Activated CD4-positive, alpha-beta T cell treated with anti-CD3 and anti-CD28 coated beads, Interleukin-2, amount 10 ng/mL, durations not matched to agents 24 days and 14 days (primary cell): ENCODE measurements at regions not wholly inside any gene's neighbourhood (a gene's known extent, or its start where the extent isn't known, plus 50 kb on each side); places are given as distances from the start of the nearest gene placed in this dataset.

ENCODE experiments used
- DNase-seq: peaks from one replicate; pipeline ENCODE4 v3.0.0; 2022
- H3K27ac Mint-ChIP-seq: one replicate; pipeline ENCODE4 v1.8.0; 2022; ENCODE audit warnings: mild to moderate bottlenecking, mixed read lengths
- H3K27me3 Mint-ChIP-seq: one replicate; pipeline ENCODE4 v1.8.0; 2022; ENCODE audit warnings: mixed read lengths
- H3K36me3 Mint-ChIP-seq: one replicate; pipeline ENCODE4 v1.8.0; 2022; ENCODE audit warnings: low read depth, mild to moderate bottlenecking, mixed read lengths
- H3K4me1 Mint-ChIP-seq: one replicate; pipeline ENCODE4 v1.8.0; 2021; ENCODE audit warnings: mixed read lengths
- H3K4me3 Mint-ChIP-seq: one replicate; pipeline ENCODE4 v1.8.0; 2022; ENCODE audit warnings: mild to moderate bottlenecking, moderate library complexity, mixed read lengths
- H3K9me3 Mint-ChIP-seq: one replicate; pipeline ENCODE4 v1.8.0; 2021; ENCODE audit warnings: mixed read lengths
- intact Hi-C: fragments of 100-400 bp; cut with micrococcal nuclease; formaldehyde crosslinking; loops from one replicate; pipeline ENCODE4 v1.15.1; 2023

DNA sequence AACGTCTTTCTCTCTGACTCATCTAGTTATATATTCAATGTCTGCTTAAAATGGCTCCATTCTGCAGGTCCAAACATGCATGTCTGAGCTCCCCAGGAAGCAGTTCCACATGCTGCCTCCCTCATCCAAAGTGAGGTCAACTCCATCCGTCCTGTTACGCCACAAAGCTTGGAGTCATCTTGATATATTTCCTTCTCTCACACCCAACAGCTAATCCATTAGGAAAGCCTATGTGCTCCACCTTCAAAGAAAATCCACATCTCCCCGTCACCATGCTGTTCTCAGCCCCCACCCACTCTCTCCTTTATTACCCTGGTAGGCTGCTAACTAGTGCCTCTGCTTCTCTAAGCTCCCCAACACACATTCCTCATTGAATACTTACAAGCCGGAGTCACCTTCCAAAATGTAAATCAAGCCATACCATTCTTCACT is 130.2 kb upstream of the SYNDIG1 start:
- H3K27me3 Mint-ChIP-seq: no peaks in the 10 kb centered on the region
- no peaks in the 10 kb centered on the region for H3K36me3 Mint-ChIP-seq
- no peak for DNase-seq
- intact Hi-C loops: no loop called here
- H3K27ac Mint-ChIP-seq: no peak overlapping the region
- peaks cover 5% of the 10 kb centered on the region for H3K9me3 Mint-ChIP-seq
- H3K4me1 Mint-ChIP-seq: peaks cover 11% of the 10 kb centered on the region
- no peak overlapping the region for H3K4me3 Mint-ChIP-seq

GRCh38 chr20:24337551-24337950 is 131.9 kb upstream of the SYNDIG1 start:
- H3K4me3 Mint-ChIP-seq: no peak overlapping the region

GRCh38 chr20:24337069-24337468 is 132.4 kb upstream of the SYNDIG1 start:
- H3K4me1 Mint-ChIP-seq: peaks cover 11% of the 10 kb centered on the region
- intact Hi-C loops: no loop called here
- no peaks in the 10 kb centered on the region for H3K36me3 Mint-ChIP-seq
- H3K27me3 Mint-ChIP-seq: peaks cover 2% of the 10 kb centered on the region
- H3K4me3 Mint-ChIP-seq: no peak overlapping the region
- no peak overlapping the region for H3K27ac Mint-ChIP-seq
- no peak for DNase-seq
- H3K9me3 Mint-ChIP-seq: peaks cover 5% of the 10 kb centered on the region

More at GRCh38 chr20:24337551-24337950, 131.9 kb upstream of the SYNDIG1 start:
- Mint-ChIP-seq H3K27me3 (peaks cover 2% of the 10 kb centered on the region), H3K27ac (peak overlapping the region; percentile 13), H3K36me3 (no peaks in the 10 kb centered on the region), H3K9me3 (peaks cover 5% of the 10 kb centered on the region), H3K4me1 (peaks cover 11% of the 10 kb centered on the region)
- intact Hi-C loops: no loop called here
- no peak for DNase-seq

- intact Hi-C loops: no loop called here
- DNase-seq: no peak
- peaks cover 2% of the 10 kb centered on the region for H3K27me3 Mint-ChIP-seq
- peaks cover 11% of the 10 kb centered on the region for H3K4me1 Mint-ChIP-seq
- no peaks in the 10 kb centered on the region for H3K9me3 Mint-ChIP-seq
- no peaks in the 10 kb centered on the region for H3K36me3 Mint-ChIP-seq
- no peak overlapping the region for H3K27ac Mint-ChIP-seq
- H3K4me3 Mint-ChIP-seq: no peak overlapping the region
Observed at GRCh38 chr20:24334830-24335229, 134.6 kb upstream of the SYNDIG1 start.

- Mint-ChIP-seq H3K9me3 (no peaks in the 10 kb centered on the region), H3K4me1 (peaks cover 10% of the 10 kb centered on the region), H3K4me3 (no peak overlapping the region), H3K36me3 (no peaks in the 10 kb centered on the region), H3K27ac (no peak overlapping the region), H3K27me3 (peaks cover 2% of the 10 kb centered on the region)
- intact Hi-C loops: no loop called here
- DNase-seq: no peak
Observed at GRCh38 chr20:24332956-24333355, 136.5 kb upstream of the SYNDIG1 start.

- H3K36me3 Mint-ChIP-seq: no peaks in the 10 kb centered on the region
- H3K4me1 Mint-ChIP-seq: peaks cover 2% of the 10 kb centered on the region
- H3K27ac Mint-ChIP-seq: no peak overlapping the region
- H3K27me3 Mint-ChIP-seq: peaks cover 2% of the 10 kb centered on the region
- DNase-seq: no peak
- intact Hi-C loops: no loop called here
- H3K9me3 Mint-ChIP-seq: no peaks in the 10 kb centered on the region
- no peak overlapping the region for H3K4me3 Mint-ChIP-seq
Observed at GRCh38 chr20:24331939-24332338, 137.5 kb upstream of the SYNDIG1 start.

DNA sequence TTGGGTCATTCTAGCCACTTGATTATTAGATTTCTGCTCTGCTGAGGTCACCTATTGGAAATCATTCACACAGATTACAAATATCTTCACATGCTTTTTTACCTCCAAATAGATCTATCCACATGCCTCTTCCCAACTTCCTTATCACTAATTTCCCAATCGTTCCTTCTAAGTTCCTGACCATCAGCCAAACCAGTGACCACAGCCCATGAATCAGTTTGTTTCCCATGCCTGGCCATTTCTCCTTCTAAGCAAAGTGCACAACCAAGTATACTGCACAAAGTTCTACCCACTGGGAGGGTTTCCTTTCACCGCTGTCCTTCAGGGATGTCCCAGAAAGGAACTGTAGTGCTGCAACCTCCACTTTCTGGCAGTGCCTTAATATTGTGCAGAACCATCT is 140.5 kb upstream of the SYNDIG1 start:
- Mint-ChIP-seq H3K4me3 (no peak overlapping the region), H3K27me3 (peaks cover 2% of the 10 kb centered on the region), H3K4me1 (peaks cover 2% of the 10 kb centered on the region), H3K27ac (no peak overlapping the region), H3K9me3 (no peaks in the 10 kb centered on the region), H3K36me3 (no peaks in the 10 kb centered on the region)
- intact Hi-C loops: no loop called here
- DNase-seq: no peak

DNA sequence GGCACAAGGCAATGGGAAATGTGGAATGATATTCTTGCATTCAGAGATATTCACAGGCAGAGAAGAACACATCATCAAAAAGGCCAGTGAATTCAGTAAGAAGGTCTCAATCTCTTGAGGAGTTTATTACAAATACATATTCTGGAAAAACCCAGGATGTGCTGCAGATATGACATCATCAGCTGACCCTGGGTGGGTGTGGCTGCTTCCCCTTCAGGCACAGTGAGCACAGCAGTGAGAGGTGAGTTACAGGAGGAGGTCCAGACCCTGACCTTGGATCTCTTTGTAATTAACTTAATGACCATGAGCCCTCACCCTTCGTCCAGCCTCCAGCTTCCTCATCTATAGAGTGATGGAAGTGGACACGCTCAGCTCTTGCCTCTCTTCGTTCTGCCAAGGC is 147.5 kb upstream of the SYNDIG1 start:
- Mint-ChIP-seq H3K27me3 (no peaks in the 10 kb centered on the region), H3K36me3 (no peaks in the 10 kb centered on the region), H3K4me3 (no peak overlapping the region), H3K9me3 (peaks cover 3% of the 10 kb centered on the region), H3K27ac (no peak overlapping the region), H3K4me1 (peaks cover 18% of the 10 kb centered on the region)
- no peak for DNase-seq
- intact Hi-C loops: no loop called here

- Mint-ChIP-seq H3K27me3 (no peaks in the 10 kb centered on the region), H3K9me3 (peaks cover 3% of the 10 kb centered on the region), H3K4me1 (peaks cover 19% of the 10 kb centered on the region), H3K27ac (no peak overlapping the region), H3K4me3 (peak overlapping the region; percentile 6), H3K36me3 (no peaks in the 10 kb centered on the region)
- peak; percentile 60 for DNase-seq
- intact Hi-C loops: no loop called here
Observed at GRCh38 chr20:24318569-24319352, 150.7 kb upstream of the SYNDIG1 start.

- Mint-ChIP-seq H3K27ac (no peak overlapping the region), H3K9me3 (peaks cover 3% of the 10 kb centered on the region), H3K4me3 (no peak overlapping the region), H3K27me3 (peaks cover 2% of the 10 kb centered on the region), H3K4me1 (peaks cover 19% of the 10 kb centered on the region), H3K36me3 (no peaks in the 10 kb centered on the region)
- DNase-seq: no peak
- intact Hi-C loops: no loop called here
Observed at GRCh38 chr20:24317224-24317623, 152.2 kb upstream of the SYNDIG1 start.

- H3K27me3 Mint-ChIP-seq: peaks cover 3% of the 10 kb centered on the region
- no peak overlapping the region for H3K4me3 Mint-ChIP-seq
- peaks cover 3% of the 10 kb centered on the region for H3K9me3 Mint-ChIP-seq
- DNase-seq: no peak
- no peaks in the 10 kb centered on the region for H3K36me3 Mint-ChIP-seq
- intact Hi-C loops: no loop called here
- H3K4me1 Mint-ChIP-seq: peaks cover 19% of the 10 kb centered on the region
- H3K27ac Mint-ChIP-seq: no peak overlapping the region
Observed at GRCh38 chr20:24316731-24317130, 152.7 kb upstream of the SYNDIG1 start.

GRCh38 chr20:24314053-24314452 is 155.4 kb upstream of the SYNDIG1 start:
- H3K4me3 Mint-ChIP-seq: no peak overlapping the region
- peaks cover 9% of the 10 kb centered on the region for H3K27me3 Mint-ChIP-seq
- H3K27ac Mint-ChIP-seq: no peak overlapping the region
- no peaks in the 10 kb centered on the region for H3K9me3 Mint-ChIP-seq
- intact Hi-C loops: no loop called here
- H3K36me3 Mint-ChIP-seq: no peaks in the 10 kb centered on the region
- peaks cover 17% of the 10 kb centered on the region for H3K4me1 Mint-ChIP-seq
- DNase-seq: no peak

- intact Hi-C loops: no loop called here
- peaks cover 11% of the 10 kb centered on the region for H3K27me3 Mint-ChIP-seq
- DNase-seq: no peak
- no peak overlapping the region for H3K4me3 Mint-ChIP-seq
- H3K9me3 Mint-ChIP-seq: no peaks in the 10 kb centered on the region
- peaks cover 3% of the 10 kb centered on the region for H3K4me1 Mint-ChIP-seq
- no peak overlapping the region for H3K27ac Mint-ChIP-seq
- no peaks in the 10 kb centered on the region for H3K36me3 Mint-ChIP-seq
Observed at GRCh38 chr20:24309596-24309995, 159.8 kb upstream of the SYNDIG1 start.

DNA sequence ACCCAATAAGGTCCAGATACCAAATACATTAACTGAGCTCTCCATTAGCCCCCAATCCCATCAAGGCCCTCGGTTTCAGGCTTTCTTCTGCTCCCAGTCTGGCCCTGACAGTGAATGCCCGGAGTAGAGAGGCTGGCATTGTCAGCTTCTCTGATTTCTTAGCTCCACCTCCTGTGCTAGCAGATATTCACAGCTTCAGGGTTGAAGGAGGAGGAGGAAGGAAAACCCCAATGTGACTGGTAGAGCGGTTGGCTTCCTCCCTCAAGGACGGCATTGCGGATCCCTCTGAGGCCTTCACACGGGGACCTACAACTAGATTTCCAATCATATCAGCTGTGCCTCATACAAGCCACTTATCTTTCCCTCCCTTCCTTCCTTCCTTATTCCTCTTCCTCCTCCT is 164.1 kb upstream of the SYNDIG1 start:
- H3K27me3 Mint-ChIP-seq: peaks cover 6% of the 10 kb centered on the region
- peaks cover 3% of the 10 kb centered on the region for H3K4me1 Mint-ChIP-seq
- no peak for DNase-seq
- H3K27ac Mint-ChIP-seq: no peak overlapping the region
- no peaks in the 10 kb centered on the region for H3K9me3 Mint-ChIP-seq
- intact Hi-C loops: no loop called here
- no peaks in the 10 kb centered on the region for H3K36me3 Mint-ChIP-seq
- no peak overlapping the region for H3K4me3 Mint-ChIP-seq

DNA sequence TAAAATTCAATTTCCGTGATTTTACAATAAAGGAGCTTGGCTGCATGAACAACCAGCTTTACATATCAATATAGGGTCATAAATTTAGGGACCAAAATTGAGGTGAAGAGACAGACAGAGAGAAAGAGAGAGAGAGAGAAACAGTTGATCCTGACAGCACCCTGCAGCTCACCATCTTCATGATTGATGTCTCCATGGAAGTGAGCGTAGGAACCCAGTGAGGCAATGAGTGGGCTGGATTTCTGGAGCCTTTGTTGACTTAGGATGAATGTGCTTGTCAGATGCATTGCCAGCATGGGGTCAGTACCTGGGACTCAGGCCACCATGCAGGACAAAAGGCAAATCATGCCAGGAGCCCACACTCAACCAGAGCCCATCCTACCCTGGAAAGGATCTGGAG is 165.1 kb upstream of the SYNDIG1 start:
- Mint-ChIP-seq H3K36me3 (no peaks in the 10 kb centered on the region), H3K4me1 (peaks cover 3% of the 10 kb centered on the region), H3K9me3 (no peaks in the 10 kb centered on the region), H3K27me3 (peaks cover 8% of the 10 kb centered on the region), H3K27ac (no peak overlapping the region), H3K4me3 (no peak overlapping the region)
- intact Hi-C loops: no loop called here
- no peak for DNase-seq
